RWPE1 (cell line): ENCODE measurements at regions not wholly inside any gene's neighbourhood (a gene's known extent, or its start where the extent isn't known, plus 50 kb on each side); places are given as distances from the start of the nearest gene placed in this dataset.

ENCODE experiments used
- CTCF ChIA-PET: fragments of 350-600 bp; sonication (Branson Sonifier 250); formaldehyde crosslinking; extraction: SDS; loops from one replicate; lab custom pipeline; 2021; lab: Yijun Ruan, JAX
- POLR2A ChIA-PET: fragments of 400-600 bp; formaldehyde crosslinking; extraction: SDS; loops from one replicate; lab custom pipeline; 2020; ENCODE audit warnings: antibody characterized with exemption; ENCODE audit not compliant: low non-redundant PET; lab: Yijun Ruan, JAX
- DNase-seq: peaks from one replicate; pipeline ENCODE4 v3.0.0; 2012; ENCODE audit warnings: low spot score
- H3K27ac ChIP-seq: fragments of 450-650 bp; 2 replicates; pipeline ENCODE4 v1.5.1; 2017
- CTCF ChIP-seq: fragments of 450-650 bp; conservative IDR thresholded peaks from 2 replicates; pipeline ENCODE4 v1.5.1; 2017; ENCODE audit warnings: low read depth, mild to moderate bottlenecking

- CTCF ChIA-PET, result interaction anchor here (0.7 to 1.0 kb wide), 2 partner anchors 8 to 40 kb away, joined by 3 read pairs; no protein-coding TSS in a partner anchor
- POLR2A ChIA-PET, result no interaction called here
- DNase-seq, result no peak
- TF ChIP-seq CTCF, result no peak
- no peak overlapping the region for H3K27ac ChIP-seq
These were observed 373.3 kb upstream of the MKI67 start for GRCh38 chr10:128499486-128499885.

- H3K27ac ChIP-seq, result no peak overlapping the region
- ChIA-PET POLR2A (no interaction called here), CTCF (no interaction called here)
- TF ChIP-seq CTCF, result no peak
- DNase-seq, result no peak
These were observed 373.7 kb upstream of the MKI67 start for GRCh38 chr10:128499956-128500355.

DNA sequence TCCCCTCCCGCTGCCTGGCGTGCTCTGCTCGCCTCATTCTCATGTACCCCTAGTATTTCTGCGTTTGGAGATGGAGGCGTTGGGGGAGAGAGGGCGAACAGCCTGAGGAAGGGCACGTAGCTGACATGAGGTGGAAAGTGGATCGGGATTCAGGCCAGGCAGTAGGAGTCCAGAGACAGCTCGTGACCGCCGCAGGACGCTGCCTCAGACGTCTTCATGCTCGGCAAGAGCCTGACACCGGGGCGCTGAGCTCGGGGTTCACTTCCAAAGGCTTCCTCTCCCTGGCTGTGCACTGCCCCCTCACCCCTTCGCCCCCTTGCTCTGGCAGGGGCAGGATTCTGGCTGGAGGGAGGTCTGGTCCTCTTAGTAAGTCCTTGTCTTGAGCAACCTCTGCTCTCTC is 374.4 kb upstream of the MKI67 start:
- TF ChIP-seq CTCF, result no peak
- CTCF ChIA-PET, result no interaction called here

GRCh38 chr10:128505346-128505745 is 379.1 kb upstream of the MKI67 start:
- ChIA-PET CTCF (no interaction called here), POLR2A (no interaction called here)
- TF ChIP-seq CTCF, result no peak
- no peak for DNase-seq
- no peak overlapping the region for H3K27ac ChIP-seq

More for the DNA sequence above, 374.4 kb upstream of the MKI67 start:
- H3K27ac ChIP-seq, result no peak overlapping the region
- POLR2A ChIA-PET, result no interaction called here
- no peak for DNase-seq

DNA sequence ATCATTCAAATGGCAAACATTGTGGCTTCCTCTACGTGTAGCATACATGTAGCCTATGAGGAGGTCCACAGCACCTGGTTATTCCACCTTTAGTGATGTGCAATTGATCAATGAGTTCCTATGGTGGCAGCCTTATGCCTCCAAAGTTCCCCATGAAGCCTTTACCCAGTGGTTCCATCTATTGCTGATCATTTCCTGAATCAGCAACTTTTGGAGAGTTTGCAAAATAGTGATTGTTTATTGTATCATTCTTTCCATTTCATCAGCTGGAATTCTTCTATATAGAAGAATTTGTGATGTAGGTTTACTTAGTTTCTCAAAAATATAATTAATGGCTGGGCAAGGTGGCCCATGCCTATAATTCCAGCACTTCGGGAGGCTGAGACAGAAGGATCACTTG is 380.2 kb upstream of the MKI67 start:
- TF ChIP-seq CTCF, result no peak
- POLR2A ChIA-PET, result no interaction called here
- DNase-seq, result no peak
- CTCF ChIA-PET, result no interaction called here
- H3K27ac ChIP-seq, result no peak overlapping the region

DNA sequence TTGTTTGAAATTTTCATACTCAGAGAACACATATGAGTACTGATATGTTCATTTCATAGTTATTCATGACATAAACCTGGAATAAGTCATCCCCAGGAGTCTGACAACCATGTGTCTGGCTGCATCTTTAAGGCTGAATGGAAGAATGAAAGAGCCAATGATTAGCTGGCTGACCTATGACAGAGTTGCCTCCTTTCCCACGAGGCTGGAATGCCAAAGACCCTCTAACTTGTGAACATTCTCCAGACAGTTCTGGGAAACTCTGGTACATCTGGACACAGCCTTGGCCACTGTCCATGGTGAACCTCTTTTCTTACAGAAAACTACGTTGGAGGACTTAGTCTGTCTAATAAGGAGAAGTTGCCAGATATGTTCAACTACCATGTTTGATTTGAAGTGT is 380.8 kb upstream of the MKI67 start:
- DNase-seq, result no peak
- POLR2A ChIA-PET, result no interaction called here

More for the DNA sequence above, 380.8 kb upstream of the MKI67 start:
- CTCF ChIA-PET, result no interaction called here
- H3K27ac ChIP-seq, result no peak overlapping the region
- TF ChIP-seq CTCF, result no peak
